HUES64 (cell line): ENCODE measurements at regions not wholly inside any gene's neighbourhood (a gene's known extent, or its start where the extent isn't known, plus 50 kb on each side); places are given as distances from the start of the nearest gene placed in this dataset.

Experiments used
- H3K27ac ChIP-seq: 2 replicates; pipeline ENCODE4 v1.7.0; 2013; ENCODE audit warnings: low read depth, low read length, inconsistent platforms
- H3K27me3 ChIP-seq: 2 replicates; pipeline ENCODE4 v1.6.1; 2013; ENCODE audit warnings: mild to moderate bottlenecking, low read length; ENCODE audit not compliant: insufficient read depth
- H3K36me3 ChIP-seq: 2 replicates; pipeline ENCODE4 v1.6.1; 2013; ENCODE audit warnings: mild to moderate bottlenecking, low read length; ENCODE audit not compliant: insufficient read depth
- H3K4me1 ChIP-seq: 2 replicates; pipeline ENCODE4 v1.6.1; 2013; ENCODE audit warnings: mild to moderate bottlenecking, low read length, moderate library complexity; ENCODE audit not compliant: insufficient read depth
- H3K4me3 ChIP-seq: 2 replicates; pipeline ENCODE4 v1.5.1; 2013; ENCODE audit warnings: mild to moderate bottlenecking, low read length, moderate library complexity
- H3K9ac ChIP-seq: 2 replicates; pipeline ENCODE4 v1.6.1; 2013; ENCODE audit warnings: mild to moderate bottlenecking, low read depth, low read length
- H3K9me3 ChIP-seq: 2 replicates; pipeline ENCODE4 v1.6.1; 2013; ENCODE audit warnings: low read depth, low read length; ENCODE audit not compliant: insufficient read depth
- WGBS: fragments of 150-250, 120-280 bp; methylation state at CpG from one replicate; pipeline ENCODE4 v1.1.7; 2013; ENCODE audit warnings: missing lambda C conversion rate; 5-methylcytosine and 5-hydroxymethylcytosine counted together

DNA sequence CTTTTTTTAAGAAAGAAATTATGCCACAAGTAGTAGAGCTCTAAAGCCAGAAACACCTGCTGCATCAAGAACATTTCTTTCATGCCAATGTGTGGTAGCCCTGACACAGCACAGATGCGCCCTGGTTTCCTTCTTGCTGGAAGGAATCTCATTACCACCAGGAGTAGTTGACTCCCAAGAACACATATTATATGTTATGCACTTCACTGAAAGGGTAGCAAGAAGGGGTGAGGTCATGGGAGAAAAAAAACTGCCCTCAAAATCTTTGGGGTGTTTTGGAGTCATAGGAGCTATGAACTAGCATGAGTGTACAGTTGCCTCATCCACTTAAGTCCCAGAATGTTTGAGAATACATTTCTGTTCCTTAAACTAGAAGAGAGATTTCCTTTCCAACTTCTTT lies 185.8 kb upstream of the C1QTNF7 start:
- no peaks in the 10 kb centered on the region for H3K4me1 ChIP-seq
- no peak overlapping the region for H3K27ac ChIP-seq
- no peaks in the 10 kb centered on the region for H3K9me3 ChIP-seq
- 100% methylated on average over 1 of the region's 1 CpG for WGBS
- H3K4me3 ChIP-seq, result no peak overlapping the region
- no peaks in the 10 kb centered on the region for H3K36me3 ChIP-seq
- no peaks in the 10 kb centered on the region for H3K27me3 ChIP-seq
- no peak overlapping the region for H3K9ac ChIP-seq

GRCh38 chr4:15244354-15244753 lies 183.5 kb upstream of the C1QTNF7 start:
- no peaks in the 10 kb centered on the region for H3K4me1 ChIP-seq
- H3K4me3 ChIP-seq, result no peak overlapping the region
- no peak overlapping the region for H3K9ac ChIP-seq
- H3K9me3 ChIP-seq, result no peaks in the 10 kb centered on the region
- 96% methylated on average over 2 of the region's 2 CpGs for WGBS
- H3K27ac ChIP-seq, result no peak overlapping the region
- no peaks in the 10 kb centered on the region for H3K27me3 ChIP-seq
- no peaks in the 10 kb centered on the region for H3K36me3 ChIP-seq

GRCh38 chr4:15245006-15245530 lies 182.8 kb upstream of the C1QTNF7 start:
- WGBS, result 85% methylated on average over 3 of the region's 3 CpGs
- no peak overlapping the region for H3K4me3 ChIP-seq
- no peak overlapping the region for H3K9ac ChIP-seq

GRCh38 chr4:15250021-15250441 lies 177.8 kb upstream of the C1QTNF7 start:
- no peak overlapping the region for H3K27ac ChIP-seq
- no peaks in the 10 kb centered on the region for H3K27me3 ChIP-seq
- H3K36me3 ChIP-seq, result no peaks in the 10 kb centered on the region
- peaks cover 2% of the 10 kb centered on the region; the same call in 1 of the 2 replicates for H3K4me1 ChIP-seq
- H3K4me3 ChIP-seq, result no peak overlapping the region
- no peaks in the 10 kb centered on the region for H3K9me3 ChIP-seq
- no peak overlapping the region for H3K9ac ChIP-seq
- 93% methylated on average over 2 of the region's 3 CpGs for WGBS

More at GRCh38 chr4:15245006-15245530, 182.8 kb upstream of the C1QTNF7 start:
- no peaks in the 10 kb centered on the region for H3K4me1 ChIP-seq
- no peak overlapping the region for H3K27ac ChIP-seq
- no peaks in the 10 kb centered on the region for H3K27me3 ChIP-seq
- no peaks in the 10 kb centered on the region for H3K36me3 ChIP-seq
- H3K9me3 ChIP-seq, result no peaks in the 10 kb centered on the region

- H3K4me3 ChIP-seq, result no peak overlapping the region
- no peak overlapping the region for H3K27ac ChIP-seq
- no peaks in the 10 kb centered on the region for H3K36me3 ChIP-seq
- no peaks in the 10 kb centered on the region for H3K27me3 ChIP-seq
- 98% methylated on average over 4 of the region's 4 CpGs for WGBS
- peaks cover 16% of the 10 kb centered on the region; the same call in 1 of the 2 replicates for H3K4me1 ChIP-seq
- no peaks in the 10 kb centered on the region for H3K9me3 ChIP-seq
- H3K9ac ChIP-seq, result no peak overlapping the region
Measured at GRCh38 chr4:15253349-15253748, 174.5 kb upstream of the C1QTNF7 start.

DNA sequence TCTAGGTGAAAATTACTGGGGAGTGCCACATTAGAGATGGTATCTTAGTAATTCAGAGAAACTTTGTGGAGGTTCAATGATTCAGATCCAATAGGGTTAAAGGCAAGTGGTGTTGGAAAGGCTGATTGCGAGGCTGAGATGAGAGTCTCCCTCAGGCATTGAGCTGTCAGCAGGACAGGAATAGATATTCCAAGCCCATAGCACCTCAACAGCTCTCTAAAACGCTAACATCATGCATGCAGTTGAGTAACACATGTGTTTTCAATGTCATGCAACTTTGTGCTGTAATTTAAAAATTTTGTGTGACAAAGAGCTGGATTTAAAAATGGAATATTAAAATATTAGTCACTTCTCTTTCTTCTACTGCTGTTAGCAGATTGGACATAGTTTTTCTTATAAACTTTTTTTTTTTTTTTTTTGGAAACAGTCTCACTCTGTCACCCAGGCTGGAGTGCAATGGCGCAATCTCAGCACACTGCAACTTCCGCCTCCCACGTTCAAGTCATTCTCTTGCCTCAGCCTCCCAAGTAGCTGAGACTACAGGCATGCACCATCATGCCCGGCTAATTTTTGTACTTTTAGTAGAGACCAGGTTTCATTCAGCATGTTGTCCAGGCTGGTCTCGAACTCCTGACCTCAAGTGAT lies 173.5 kb upstream of the C1QTNF7 start:
- Histone ChIP-seq H3K27ac (no peak overlapping the region), H3K9ac (no peak overlapping the region), H3K4me1 (peaks cover 16% of the 10 kb centered on the region; the same call in 1 of the 2 replicates), H3K36me3 (no peaks in the 10 kb centered on the region), H3K9me3 (no peaks in the 10 kb centered on the region), H3K27me3 (no peaks in the 10 kb centered on the region), H3K4me3 (no peak overlapping the region)
- WGBS, result 95% methylated on average over 7 of the region's 7 CpGs

GRCh38 chr4:15255537-15255936 lies 172.3 kb upstream of the C1QTNF7 start:
- H3K27ac ChIP-seq, result no peak overlapping the region

DNA sequence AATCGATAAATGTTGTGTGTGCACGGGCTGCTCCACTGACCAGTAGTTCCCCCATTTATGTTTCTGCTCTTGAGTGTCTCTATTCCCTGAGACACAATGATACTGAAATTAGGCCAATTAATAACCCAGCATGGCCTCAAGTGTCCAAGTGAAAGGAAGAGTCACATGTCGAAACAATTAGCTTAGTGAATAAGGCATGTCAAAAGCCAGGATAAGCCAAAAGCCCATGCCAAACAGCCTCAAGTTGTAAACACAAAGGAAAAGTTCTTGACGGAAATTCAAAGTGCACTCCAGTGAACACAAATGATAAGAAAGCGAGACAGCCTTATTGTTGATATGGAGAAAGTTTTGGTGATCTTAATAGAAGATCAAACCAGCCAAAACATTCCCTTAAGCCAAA lies 167.1 kb upstream of the C1QTNF7 start:
- Histone ChIP-seq H3K4me1 (peaks cover 7% of the 10 kb centered on the region; the same call in 1 of the 2 replicates), H3K36me3 (no peaks in the 10 kb centered on the region), H3K9me3 (no peaks in the 10 kb centered on the region; the same call in 1 of the 2 replicates), H3K4me3 (no peak overlapping the region), H3K27me3 (no peaks in the 10 kb centered on the region), H3K27ac (no peak overlapping the region), H3K9ac (no peak overlapping the region)
- 85% methylated on average over 4 of the region's 5 CpGs for WGBS

More at GRCh38 chr4:15255537-15255936, 172.3 kb upstream of the C1QTNF7 start:
- no peaks in the 10 kb centered on the region for H3K36me3 ChIP-seq
- no peak overlapping the region for H3K4me3 ChIP-seq
- H3K9me3 ChIP-seq, result no peaks in the 10 kb centered on the region
- no peaks in the 10 kb centered on the region for H3K27me3 ChIP-seq
- WGBS, result 65% methylated on average over 4 of the region's 4 CpGs
- no peak overlapping the region for H3K9ac ChIP-seq
- peaks cover 16% of the 10 kb centered on the region; the same call in 1 of the 2 replicates for H3K4me1 ChIP-seq

GRCh38 chr4:15262396-15262795 lies 165.4 kb upstream of the C1QTNF7 start:
- Histone ChIP-seq H3K4me1 (no peaks in the 10 kb centered on the region), H3K4me3 (no peak overlapping the region), H3K27ac (no peak overlapping the region), H3K27me3 (no peaks in the 10 kb centered on the region), H3K9ac (no peak overlapping the region), H3K36me3 (no peaks in the 10 kb centered on the region), H3K9me3 (peaks cover 10% of the 10 kb centered on the region)

- no peaks in the 10 kb centered on the region for H3K4me1 ChIP-seq
- H3K27me3 ChIP-seq, result no peaks in the 10 kb centered on the region
- H3K4me3 ChIP-seq, result no peak overlapping the region
- H3K9me3 ChIP-seq, result peaks cover 33% of the 10 kb centered on the region
- no peak overlapping the region for H3K9ac ChIP-seq
- H3K27ac ChIP-seq, result no peak overlapping the region
- WGBS, result 94% methylated on average over 2 of the region's 2 CpGs
- H3K36me3 ChIP-seq, result no peaks in the 10 kb centered on the region
Measured at GRCh38 chr4:15270201-15270600, 157.6 kb upstream of the C1QTNF7 start.

DNA sequence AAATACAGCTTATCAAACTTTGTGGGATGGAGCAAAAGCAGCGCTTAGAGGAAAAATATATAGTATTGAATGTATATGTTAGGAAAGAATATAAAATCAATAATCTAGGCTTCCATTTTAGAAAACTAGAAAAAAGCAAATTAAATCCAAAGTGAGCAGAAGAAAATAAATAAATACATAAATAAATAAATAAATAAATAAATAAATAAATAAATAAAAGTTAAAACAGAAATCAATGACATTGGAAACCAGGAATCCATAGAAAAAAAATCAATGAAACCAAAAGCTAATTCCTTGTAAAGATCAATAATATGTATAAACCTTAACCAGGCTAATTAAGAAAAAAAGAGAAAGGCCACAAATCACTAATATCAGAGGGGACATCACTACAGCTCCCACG lies 141.8 kb upstream of the C1QTNF7 start:
- Histone ChIP-seq H3K27me3 (no peaks in the 10 kb centered on the region), H3K4me1 (no peaks in the 10 kb centered on the region), H3K9ac (no peak overlapping the region), H3K4me3 (no peak overlapping the region), H3K36me3 (no peaks in the 10 kb centered on the region), H3K9me3 (no peaks in the 10 kb centered on the region), H3K27ac (no peak overlapping the region)
- WGBS, result 100% methylated on average over 1 of the region's 2 CpGs
